MCF 10A (cell line): ENCODE measurements at regions not wholly inside any gene's neighbourhood (a gene's known extent, or its start where the extent isn't known, plus 50 kb on each side); places are given as distances from the start of the nearest gene placed in this dataset.

ENCODE experiments used
- BruUV-seq: library from RNA; stranded (reverse); fragments of 400-500 nt; replicated peaks from 2 replicates; lab custom pipeline; 2021; lab: Mats Ljungman, UMichigan
- CTCF ChIA-PET: fragments of 300-600 bp; sonication (Branson Sonifier 250); formaldehyde crosslinking; extraction: SDS; loops from one replicate; lab custom pipeline; 2021; ENCODE audit warnings: antibody characterized with exemption, inconsistent platforms; lab: Yijun Ruan, JAX
- POLR2A ChIA-PET: fragments of 300-600, 350-650 bp; sonication (Branson Sonifier 250); formaldehyde crosslinking; extraction: SDS; loops from one replicate; lab custom pipeline; 2020; ENCODE audit warnings: antibody characterized with exemption, inconsistent platforms; lab: Yijun Ruan, JAX
- DNase-seq: peaks from one replicate; pipeline ENCODE4 v3.0.0-alpha.2; 2018; ENCODE audit not compliant: unreplicated experiment
- H3K27ac Mint-ChIP-seq: one replicate; pipeline ENCODE4 v1.8.0; 2022; ENCODE audit warnings: mild to moderate bottlenecking, low read depth, mixed read lengths; ENCODE audit not compliant: unreplicated experiment
- H3K27me3 Mint-ChIP-seq: one replicate; pipeline ENCODE4 v1.8.0; 2022; ENCODE audit warnings: mixed read lengths; ENCODE audit not compliant: insufficient read depth, unreplicated experiment
- H3K36me3 Mint-ChIP-seq: one replicate; pipeline ENCODE4 v1.8.0; 2022; ENCODE audit warnings: mild to moderate bottlenecking, moderate library complexity, mixed read lengths; ENCODE audit not compliant: insufficient read depth, unreplicated experiment
- H3K4me1 Mint-ChIP-seq: one replicate; pipeline ENCODE4 v1.8.0; 2022; ENCODE audit warnings: mixed read lengths; ENCODE audit not compliant: insufficient read depth, unreplicated experiment
- H3K4me3 Mint-ChIP-seq: one replicate; pipeline ENCODE4 v1.8.0; 2022; ENCODE audit warnings: mild to moderate bottlenecking, moderate library complexity, mixed read lengths; ENCODE audit not compliant: unreplicated experiment
- H3K9me3 Mint-ChIP-seq: one replicate; pipeline ENCODE4 v1.8.0; 2022; ENCODE audit warnings: mixed read lengths; ENCODE audit not compliant: unreplicated experiment
- CTCF ChIP-seq: fragments of 200-600 bp; IDR thresholded peaks from one replicate; pipeline ENCODE4 v1.8.0; 2022; ENCODE audit warnings: antibody characterized with exemption, mild to moderate bottlenecking; ENCODE audit not compliant: unreplicated experiment
- intact Hi-C: fragments of 100-400 bp; cut with micrococcal nuclease; formaldehyde crosslinking; loops from 2 replicates; pipeline ENCODE4 v1.14.1; 2022

GRCh38 chr2:458425-458815, 170.5 kb upstream of the ALKAL2 start:
- no peak for TF ChIP-seq CTCF
- no peaks in the 10 kb centered on the region for H3K9me3 Mint-ChIP-seq
- no peaks in the 10 kb centered on the region for H3K36me3 Mint-ChIP-seq
- intact Hi-C loops = no loop called here
- no peak overlapping the region for H3K4me3 Mint-ChIP-seq
- H3K27me3 Mint-ChIP-seq = peaks cover 13% of the 10 kb centered on the region
- DNase-seq = no peak
- CTCF ChIA-PET = interaction anchor here (0.9 kb wide), 1 partner anchor 21 kb away, joined by 4 read pairs; no protein-coding TSS in a partner anchor
- no TSS peak for BruUV-seq
- POLR2A ChIA-PET = interaction anchor here (0.8 kb wide), 1 partner anchor 14 kb away, joined by 4 read pairs; no protein-coding TSS in a partner anchor
- no peak overlapping the region for H3K27ac Mint-ChIP-seq
- H3K4me1 Mint-ChIP-seq = peaks cover 7% of the 10 kb centered on the region

- POLR2A ChIA-PET = interaction anchor here (0.8 kb wide), 1 partner anchor 13 kb away, joined by 4 read pairs; no protein-coding TSS in a partner anchor
- Mint-ChIP-seq H3K27ac (no peak overlapping the region), H3K4me1 (peaks cover 7% of the 10 kb centered on the region), H3K9me3 (no peaks in the 10 kb centered on the region), H3K27me3 (peaks cover 13% of the 10 kb centered on the region), H3K36me3 (no peaks in the 10 kb centered on the region), H3K4me3 (no peak overlapping the region)
- no peak for TF ChIP-seq CTCF
- no peak for DNase-seq
- intact Hi-C loops = no loop called here
- BruUV-seq = no TSS peak
- CTCF ChIA-PET = interaction anchor here (0.9 kb wide), 1 partner anchor 21 kb away, joined by 4 read pairs; no protein-coding TSS in a partner anchor
Observed at GRCh38 chr2:457792-458424, 170.0 kb upstream of the ALKAL2 start.

- H3K27ac Mint-ChIP-seq = no peak overlapping the region
- BruUV-seq = no TSS peak
- peaks cover 13% of the 10 kb centered on the region for H3K27me3 Mint-ChIP-seq
- intact Hi-C loops = no loop called here
- no peaks in the 10 kb centered on the region for H3K9me3 Mint-ChIP-seq
- POLR2A ChIA-PET = no interaction called here
- TF ChIP-seq CTCF = no peak
- peaks cover 7% of the 10 kb centered on the region for H3K4me1 Mint-ChIP-seq
- no peak overlapping the region for H3K4me3 Mint-ChIP-seq
- no peaks in the 10 kb centered on the region for H3K36me3 Mint-ChIP-seq
- CTCF ChIA-PET = no interaction called here
- no peak for DNase-seq
Observed at GRCh38 chr2:457262-457661, 169.4 kb upstream of the ALKAL2 start.

- Mint-ChIP-seq H3K4me1 (peaks cover 7% of the 10 kb centered on the region), H3K4me3 (no peak overlapping the region), H3K27ac (no peak overlapping the region), H3K36me3 (no peaks in the 10 kb centered on the region), H3K9me3 (no peaks in the 10 kb centered on the region), H3K27me3 (peaks cover 3% of the 10 kb centered on the region)
- intact Hi-C loops = no loop called here
- no peak for TF ChIP-seq CTCF
- BruUV-seq = no TSS peak
- DNase-seq = no peak
- POLR2A ChIA-PET = interaction anchor here (0.6 kb wide), 1 partner anchor 19 kb away, joined by 3 read pairs; no protein-coding TSS in a partner anchor
- CTCF ChIA-PET = no interaction called here
Observed at GRCh38 chr2:455913-456312, 168.0 kb upstream of the ALKAL2 start.
